AG04450 (cell line): ENCODE measurements at regions not wholly inside any gene's neighbourhood (a gene's known extent, or its start where the extent isn't known, plus 50 kb on each side); places are given as distances from the start of the nearest gene placed in this dataset.

ENCODE experiments used
- CTCF ChIA-PET: fragments of 300-600, 350-600 bp; formaldehyde crosslinking; extraction: SDS; loops from one replicate; lab custom pipeline; 2022; ENCODE audit warnings: antibody characterized with exemption, inconsistent platforms; lab: Charles Lee
- POLR2A ChIA-PET: fragments of 350-600 bp; formaldehyde crosslinking; extraction: SDS; loops from one replicate; lab custom pipeline; 2021; ENCODE audit warnings: antibody characterized with exemption, inconsistent platforms; lab: Yijun Ruan, JAX
- DNase-seq: peaks from one replicate; pipeline ENCODE4 v3.0.0-alpha.2; 2011; ENCODE audit warnings: low read depth, low spot score
- H3K27ac ChIP-seq: one replicate; pipeline ENCODE4 v1.5.1; 2012; ENCODE audit warnings: low read depth, low read length, control low read depth
- H3K27me3 ChIP-seq: one replicate; pipeline ENCODE4 v1.6.0; 2012; ENCODE audit warnings: low read length; ENCODE audit not compliant: control insufficient read depth, insufficient read depth
- H3K4me3 ChIP-seq: 2 replicates; pipeline ENCODE4 v1.5.1; 2011; ENCODE audit warnings: mild to moderate bottlenecking, low read depth, low read length, control low read depth
- H3K9me3 ChIP-seq: 2 replicates; pipeline ENCODE4 v1.5.1; 2012; ENCODE audit warnings: low read length; ENCODE audit not compliant: control insufficient read depth, insufficient read depth
- TF ChIP-seq, protein P1 (sequence below): IDR thresholded peaks from 2 replicates; pipeline ENCODE4 v1.5.1; 2011; ENCODE audit warnings: low read depth, low read length, control low read depth, inconsistent platforms

DNA sequence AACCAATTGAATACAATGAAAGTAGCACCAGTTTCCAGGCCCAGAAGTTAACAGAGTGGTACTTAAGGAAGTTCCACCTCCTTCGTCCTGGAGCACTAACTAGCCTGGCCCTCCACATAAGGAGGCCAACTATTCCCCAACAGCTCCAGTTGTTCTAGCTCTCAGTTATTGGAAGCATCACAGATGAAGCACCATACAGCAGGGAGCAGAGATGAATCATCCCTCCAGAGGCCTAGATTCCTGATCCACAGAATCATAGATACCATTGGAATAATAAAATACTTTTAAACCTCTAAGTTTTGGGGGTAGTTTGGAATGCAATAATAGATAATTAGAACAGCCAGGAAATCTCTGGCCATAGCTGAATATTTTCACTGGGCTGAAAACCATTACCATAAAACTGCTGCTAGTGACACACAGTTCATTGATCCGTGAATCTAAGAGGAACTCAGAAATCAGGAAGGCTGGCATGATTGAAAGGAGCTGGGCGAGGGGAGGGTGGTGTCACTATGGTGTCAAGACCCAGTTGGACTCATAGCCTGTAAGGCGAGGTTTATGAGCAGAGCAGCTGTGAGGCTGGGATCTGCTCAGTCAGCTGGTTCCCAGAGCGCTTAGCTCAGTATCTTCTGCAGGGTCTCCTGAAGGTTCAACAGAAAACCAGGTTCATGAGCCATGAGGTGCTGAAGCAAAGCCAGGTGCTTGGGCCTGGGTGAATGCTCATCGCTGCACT is 371.4 kb upstream of the TMTC1 start:
- POLR2A ChIA-PET = no interaction called here
- no peak overlapping the region for H3K27ac ChIP-seq
- CTCF ChIA-PET = no interaction called here

DNA sequence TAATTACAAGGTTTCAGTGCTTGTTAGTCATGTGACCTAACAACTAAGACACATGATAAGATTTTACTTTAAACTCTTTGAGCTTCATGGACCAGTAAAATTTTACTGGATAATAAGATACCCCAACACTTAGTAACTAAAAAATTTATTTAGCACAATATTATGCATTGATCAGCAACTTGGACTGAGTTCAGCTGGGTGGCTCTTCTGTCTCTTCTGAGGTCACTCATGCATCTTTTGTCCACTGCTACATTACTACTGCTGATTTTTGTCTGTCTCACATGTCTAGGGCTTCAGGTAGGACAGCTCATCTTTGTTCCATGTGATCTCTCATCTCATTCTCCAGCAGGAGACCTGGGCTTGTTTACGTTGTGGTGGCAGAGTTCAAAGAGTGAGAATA is 370.2 kb upstream of the TMTC1 start:
- no peak for DNase-seq
- Histone ChIP-seq H3K4me3 (no peak overlapping the region), H3K27me3 (no peaks in the 10 kb centered on the region), H3K27ac (no peak overlapping the region), H3K9me3 (no peaks in the 10 kb centered on the region)
- TF ChIP-seq, protein P1, sequence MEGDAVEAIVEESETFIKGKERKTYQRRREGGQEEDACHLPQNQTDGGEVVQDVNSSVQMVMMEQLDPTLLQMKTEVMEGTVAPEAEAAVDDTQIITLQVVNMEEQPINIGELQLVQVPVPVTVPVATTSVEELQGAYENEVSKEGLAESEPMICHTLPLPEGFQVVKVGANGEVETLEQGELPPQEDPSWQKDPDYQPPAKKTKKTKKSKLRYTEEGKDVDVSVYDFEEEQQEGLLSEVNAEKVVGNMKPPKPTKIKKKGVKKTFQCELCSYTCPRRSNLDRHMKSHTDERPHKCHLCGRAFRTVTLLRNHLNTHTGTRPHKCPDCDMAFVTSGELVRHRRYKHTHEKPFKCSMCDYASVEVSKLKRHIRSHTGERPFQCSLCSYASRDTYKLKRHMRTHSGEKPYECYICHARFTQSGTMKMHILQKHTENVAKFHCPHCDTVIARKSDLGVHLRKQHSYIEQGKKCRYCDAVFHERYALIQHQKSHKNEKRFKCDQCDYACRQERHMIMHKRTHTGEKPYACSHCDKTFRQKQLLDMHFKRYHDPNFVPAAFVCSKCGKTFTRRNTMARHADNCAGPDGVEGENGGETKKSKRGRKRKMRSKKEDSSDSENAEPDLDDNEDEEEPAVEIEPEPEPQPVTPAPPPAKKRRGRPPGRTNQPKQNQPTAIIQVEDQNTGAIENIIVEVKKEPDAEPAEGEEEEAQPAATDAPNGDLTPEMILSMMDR = no peak
- CTCF ChIA-PET = no interaction called here
- POLR2A ChIA-PET = no interaction called here

More for the DNA sequence above, 371.4 kb upstream of the TMTC1 start:
- DNase-seq = no peak
- TF ChIP-seq, protein P1 = no peak
- Histone ChIP-seq H3K9me3 (no peaks in the 10 kb centered on the region), H3K4me3 (no peak overlapping the region), H3K27me3 (no peaks in the 10 kb centered on the region)

DNA sequence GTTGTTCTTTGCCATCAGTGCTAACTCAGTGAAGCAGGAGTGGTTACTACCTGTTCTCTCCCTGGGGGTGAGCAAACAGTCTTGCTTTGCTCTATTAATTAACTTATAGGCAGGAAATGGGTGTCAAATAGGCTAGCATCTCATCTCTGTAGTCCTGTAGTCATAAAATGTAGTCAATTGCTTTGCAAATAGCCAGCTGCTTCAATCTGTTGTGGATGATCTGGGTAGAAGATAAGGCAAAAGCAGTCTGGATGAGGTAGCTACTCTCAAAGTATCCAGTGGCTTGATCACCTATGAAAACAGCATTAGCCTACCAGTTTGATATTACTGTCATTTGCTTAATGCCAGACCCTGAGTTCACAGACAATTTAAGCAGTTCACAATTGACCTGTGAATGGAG is 369.0 kb upstream of the TMTC1 start:
- Histone ChIP-seq H3K9me3 (no peaks in the 10 kb centered on the region), H3K27me3 (no peaks in the 10 kb centered on the region), H3K27ac (no peak overlapping the region), H3K4me3 (no peak overlapping the region)
- ChIA-PET POLR2A (no interaction called here), CTCF (no interaction called here)
- TF ChIP-seq, protein P1 = no peak
- DNase-seq = no peak

DNA sequence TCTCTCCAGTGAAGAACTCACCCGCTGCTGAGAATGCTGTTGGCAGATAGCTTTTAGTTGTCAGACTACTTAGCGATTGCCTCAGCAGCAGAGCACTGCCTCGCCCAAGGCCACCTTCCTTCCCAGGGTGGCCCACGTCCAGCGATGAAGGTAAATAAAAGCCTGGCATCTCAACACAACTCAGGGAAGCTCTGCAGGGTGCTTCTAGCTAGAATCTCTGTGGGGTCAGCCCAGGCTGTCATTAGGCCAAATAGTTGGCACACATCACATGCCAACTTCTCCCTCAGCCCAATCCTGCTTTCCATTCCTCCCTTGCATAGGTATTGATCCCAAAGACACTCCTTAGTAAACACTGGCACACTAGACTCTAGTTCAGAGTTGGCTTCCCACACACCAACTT is 368.1 kb upstream of the TMTC1 start:
- Histone ChIP-seq H3K9me3 (no peaks in the 10 kb centered on the region), H3K27me3 (no peaks in the 10 kb centered on the region), H3K4me3 (no peak overlapping the region), H3K27ac (no peak overlapping the region)
- ChIA-PET POLR2A (no interaction called here), CTCF (no interaction called here)
- DNase-seq = no peak
- TF ChIP-seq, protein P1 = no peak

DNA sequence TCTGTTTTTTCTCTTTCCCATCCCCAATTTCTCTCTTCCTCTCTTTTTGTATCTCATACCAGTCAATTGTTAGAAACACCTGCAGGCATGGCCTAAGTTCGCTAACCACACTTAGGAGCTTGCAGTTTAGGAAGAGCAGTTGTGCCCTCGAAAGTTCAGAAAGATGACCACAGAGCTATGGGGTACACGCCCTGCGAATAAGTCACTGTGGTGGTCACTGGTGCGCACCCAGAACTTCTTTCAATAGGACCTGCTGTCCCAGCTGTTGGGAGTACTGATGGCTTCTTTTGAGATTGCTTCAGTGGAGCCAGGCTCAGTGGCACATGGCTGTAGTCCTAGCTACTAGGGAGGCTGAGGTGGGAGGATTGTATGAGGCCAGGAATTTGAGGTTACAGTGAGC is 362.8 kb upstream of the TMTC1 start:
- ChIA-PET CTCF (no interaction called here), POLR2A (no interaction called here)
- Histone ChIP-seq H3K27ac (no peak overlapping the region), H3K27me3 (no peaks in the 10 kb centered on the region), H3K9me3 (no peaks in the 10 kb centered on the region), H3K4me3 (no peak overlapping the region)
- TF ChIP-seq, protein P1 = no peak
- DNase-seq = no peak
